WTC11 (cell line): ENCODE measurements at regions not wholly inside any gene's neighbourhood (a gene's known extent, or its start where the extent isn't known, plus 50 kb on each side); places are given as distances from the start of the nearest gene placed in this dataset.

Source experiments
- ATAC-seq: fragments of 200-7000 bp; cut with Tn5 transposase; 2 replicates; pipeline ENCODE4 v1.10.0; 2021; ENCODE audit warnings: mild to moderate bottlenecking, moderate library complexity
- CTCF ChIA-PET: fragments of 300-600 bp; sonication (Branson Sonifier 250); formaldehyde crosslinking; loops from one replicate; lab custom pipeline; 2021; ENCODE audit warnings: antibody characterized with exemption; lab: Charles Lee
- POLR2A ChIA-PET: fragments of 350-600 bp; sonication (Branson Sonifier 250); formaldehyde crosslinking; loops from one replicate; lab custom pipeline; 2021; ENCODE audit warnings: antibody characterized with exemption; lab: Charles Lee
- DNase-seq: peaks from one replicate; pipeline ENCODE4 v3.0.0; 2021; ENCODE audit warnings: low spot score
- H3K27ac Mint-ChIP-seq: 2 replicates; pipeline ENCODE4 v1.8.0; 2021; ENCODE audit warnings: mixed read lengths
- H3K27me3 Mint-ChIP-seq: 2 replicates; pipeline ENCODE4 v1.8.0; 2021; ENCODE audit warnings: low read depth, mild to moderate bottlenecking, moderate library complexity, mixed read lengths
- H3K36me3 Mint-ChIP-seq: 2 replicates; pipeline ENCODE4 v1.8.0; 2021; ENCODE audit warnings: mixed read lengths
- H3K4me1 Mint-ChIP-seq: 2 replicates; pipeline ENCODE4 v1.8.0; 2022; ENCODE audit warnings: mixed read lengths
- H3K4me3 Mint-ChIP-seq: 2 replicates; pipeline ENCODE4 v1.8.0; 2021; ENCODE audit warnings: mild to moderate bottlenecking, moderate library complexity, mixed read lengths
- H3K9me3 Mint-ChIP-seq: 2 replicates; pipeline ENCODE4 v1.8.0; 2021; ENCODE audit warnings: mixed read lengths
- ATF2 ChIP-seq: sonication (generic); formaldehyde crosslinking; IDR thresholded peaks from 2 replicates; pipeline ENCODE4 v1.8.1; 2022; ENCODE audit warnings: low read depth, missing genetic modification reagents, borderline replicate concordance
- ATF6 ChIP-seq: sonication (generic); formaldehyde crosslinking; IDR thresholded peaks from 2 replicates; pipeline ENCODE4 v1.8.1; 2023; ENCODE audit warnings: mild to moderate bottlenecking, missing genetic modification reagents
- CBFB ChIP-seq: sonication (generic); formaldehyde crosslinking; IDR thresholded peaks from 2 replicates; pipeline ENCODE4 v1.8.1; 2022; ENCODE audit warnings: mild to moderate bottlenecking, low read depth, missing genetic modification reagents
- CDX4 ChIP-seq: fragments of 250-450 bp; sonication (Bioruptor Pico); IDR thresholded peaks from 2 replicates; pipeline ENCODE4 v1.9.0; 2021; ENCODE audit warnings: moderate library complexity, mild to moderate bottlenecking, inconsistent platforms, borderline replicate concordance
- CREB1 ChIP-seq: sonication (generic); formaldehyde crosslinking; IDR thresholded peaks from 2 replicates; pipeline ENCODE4 v1.8.0; 2023; ENCODE audit warnings: mild to moderate bottlenecking, missing genetic modification reagents
- CREM ChIP-seq: sonication (generic); formaldehyde crosslinking; IDR thresholded peaks from 2 replicates; pipeline ENCODE4 v1.8.1; 2022; ENCODE audit warnings: mild to moderate bottlenecking, missing genetic modification reagents, moderate library complexity
- CTCF ChIP-seq: fragments of 200-600 bp; IDR thresholded peaks from 2 replicates; pipeline ENCODE4 v1.8.0; 2022; ENCODE audit warnings: antibody characterized with exemption
- FOXK1 ChIP-seq: sonication (generic); formaldehyde crosslinking; IDR thresholded peaks from 2 replicates; pipeline ENCODE4 v1.8.0; 2022; ENCODE audit warnings: mild to moderate bottlenecking, moderate library complexity, missing genetic modification reagents
- GABPB1 ChIP-seq: sonication (generic); formaldehyde crosslinking; IDR thresholded peaks from 2 replicates; pipeline ENCODE4 v1.8.1; 2023; ENCODE audit warnings: mild to moderate bottlenecking, missing genetic modification reagents
- GTF2I ChIP-seq: fragments of 250-450 bp; sonication (Bioruptor Pico); conservative IDR thresholded peaks from 2 replicates; pipeline ENCODE4 v1.4.0; 2021; ENCODE audit warnings: mild to moderate bottlenecking
- IRF2 ChIP-seq: sonication (generic); formaldehyde crosslinking; IDR thresholded peaks from 2 replicates; pipeline ENCODE4 v1.8.0; 2022; ENCODE audit warnings: low read depth, missing genetic modification reagents, borderline replicate concordance
- JUN ChIP-seq: sonication (generic); formaldehyde crosslinking; IDR thresholded peaks from 2 replicates; pipeline ENCODE4 v1.8.0; 2023; ENCODE audit warnings: mild to moderate bottlenecking, missing genetic modification reagents
- MAX ChIP-seq: sonication (generic); formaldehyde crosslinking; IDR thresholded peaks from 2 replicates; pipeline ENCODE4 v1.8.0; 2022; ENCODE audit warnings: mild to moderate bottlenecking, missing genetic modification reagents
- MXD4 ChIP-seq: fragments of 250-450 bp; sonication (Bioruptor Pico); IDR thresholded peaks from 2 replicates; pipeline ENCODE4 v1.8.0; 2021; ENCODE audit warnings: mild to moderate bottlenecking, moderate library complexity, borderline replicate concordance
- NFE2L1 ChIP-seq: sonication (generic); formaldehyde crosslinking; IDR thresholded peaks from 2 replicates; pipeline ENCODE4 v1.8.1; 2023; ENCODE audit warnings: missing genetic modification reagents
- OVOL2 ChIP-seq: fragments of 250-450 bp; sonication (Bioruptor Pico); IDR thresholded peaks from 2 replicates; pipeline ENCODE4 v1.9.0; 2021; ENCODE audit warnings: mild to moderate bottlenecking, borderline replicate concordance
- SOX15 ChIP-seq: fragments of 250-450 bp; sonication (Bioruptor Pico); IDR thresholded peaks from 2 replicates; pipeline ENCODE4 v1.9.0; 2021; ENCODE audit warnings: mild to moderate bottlenecking
- TP53 ChIP-seq: sonication (generic); formaldehyde crosslinking; IDR thresholded peaks from 2 replicates; pipeline ENCODE4 v1.8.1; 2023; ENCODE audit warnings: mild to moderate bottlenecking, missing genetic modification reagents
- ZNF219 ChIP-seq: sonication (generic); formaldehyde crosslinking; IDR thresholded peaks from 2 replicates; pipeline ENCODE4 v1.8.0; 2023; ENCODE audit warnings: missing genetic modification reagents, mild to moderate bottlenecking, borderline replicate concordance
- ZNF396 ChIP-seq: fragments of 250-450 bp; sonication (Bioruptor Pico); IDR thresholded peaks from 2 replicates; pipeline ENCODE4 v1.8.0; 2021; ENCODE audit warnings: mild to moderate bottlenecking, moderate library complexity, borderline replicate concordance
- ZNF425 ChIP-seq: fragments of 250-450 bp; sonication (Bioruptor Pico); conservative IDR thresholded peaks from 2 replicates; pipeline ENCODE4 v1.9.0; 2021; ENCODE audit warnings: mild to moderate bottlenecking
- TF ChIP-seq, protein P1 (sequence below): sonication (generic); formaldehyde crosslinking; IDR thresholded peaks from 2 replicates; pipeline ENCODE4 v1.8.1; 2022; ENCODE audit warnings: mild to moderate bottlenecking, moderate library complexity, missing genetic modification reagents
- TF ChIP-seq, protein P2 (sequence below): sonication (generic); formaldehyde crosslinking; IDR thresholded peaks from 2 replicates; pipeline ENCODE4 v1.8.1; 2023; ENCODE audit warnings: mild to moderate bottlenecking, missing genetic modification reagents, moderate library complexity

DNA sequence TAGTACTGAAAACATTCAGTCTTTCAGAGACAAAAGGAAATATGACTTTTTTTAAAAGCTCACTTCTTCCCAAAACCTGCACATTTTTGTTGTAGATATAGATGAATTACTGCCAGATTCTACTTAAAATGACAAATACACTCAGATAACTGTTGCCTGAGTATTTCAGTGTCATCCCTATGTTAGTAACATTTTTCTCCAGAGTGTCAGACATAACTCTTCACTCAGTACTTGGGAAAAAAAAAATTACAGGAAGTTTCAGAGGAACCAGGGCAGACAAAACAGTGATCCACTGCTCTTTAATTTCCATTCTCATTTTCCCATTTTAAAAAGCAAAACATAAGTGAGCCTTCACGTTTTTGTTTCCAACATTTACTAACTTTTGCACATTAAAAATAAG lies 79.3 kb upstream of the ITGA1 start (continued):
- no peak for TF ChIP-seq CTCF
- TF ChIP-seq ZNF396 (CRISPR knock-in tag), result no peak
- no peak for TF ChIP-seq IRF2 (CRISPR knock-in tag)
- TF ChIP-seq, protein P1, sequence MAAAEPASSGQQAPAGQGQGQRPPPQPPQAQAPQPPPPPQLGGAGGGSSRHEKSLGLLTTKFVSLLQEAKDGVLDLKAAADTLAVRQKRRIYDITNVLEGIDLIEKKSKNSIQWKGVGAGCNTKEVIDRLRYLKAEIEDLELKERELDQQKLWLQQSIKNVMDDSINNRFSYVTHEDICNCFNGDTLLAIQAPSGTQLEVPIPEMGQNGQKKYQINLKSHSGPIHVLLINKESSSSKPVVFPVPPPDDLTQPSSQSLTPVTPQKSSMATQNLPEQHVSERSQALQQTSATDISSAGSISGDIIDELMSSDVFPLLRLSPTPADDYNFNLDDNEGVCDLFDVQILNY, result no peak
- no peak for TF ChIP-seq OVOL2 (CRISPR knock-in tag)
- TF ChIP-seq, protein P2, sequence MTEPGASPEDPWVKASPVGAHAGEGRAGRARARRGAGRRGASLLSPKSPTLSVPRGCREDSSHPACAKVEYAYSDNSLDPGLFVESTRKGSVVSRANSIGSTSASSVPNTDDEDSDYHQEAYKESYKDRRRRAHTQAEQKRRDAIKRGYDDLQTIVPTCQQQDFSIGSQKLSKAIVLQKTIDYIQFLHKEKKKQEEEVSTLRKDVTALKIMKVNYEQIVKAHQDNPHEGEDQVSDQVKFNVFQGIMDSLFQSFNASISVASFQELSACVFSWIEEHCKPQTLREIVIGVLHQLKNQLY, result no peak
- TF ChIP-seq NFE2L1 (CRISPR knock-in tag), result no peak

GRCh38 chr5:52709167-52709925 lies 78.4 kb upstream of the ITGA1 start:
- POLR2A ChIA-PET, result no interaction called here
- CTCF ChIA-PET, result no interaction called here
- Mint-ChIP-seq H3K4me1 (peaks cover 11% of the 10 kb centered on the region), H3K27ac (no peak overlapping the region), H3K9me3 (no peaks in the 10 kb centered on the region), H3K27me3 (no peaks in the 10 kb centered on the region), H3K36me3 (no peaks in the 10 kb centered on the region), H3K4me3 (no peak overlapping the region)
- TF ChIP-seq CDX4 (CRISPR knock-in tag) (no peak), ZNF425 (no peak), GABPB1 (CRISPR knock-in tag) (peak; percentile 62; the same call in 1 of the 2 replicates), TP53 (CRISPR knock-in tag) (no peak), CREM (CRISPR knock-in tag) (no peak), GTF2I (CRISPR knock-in tag) (no peak)
- ATAC-seq (no peak), DNase-seq (no peak)

- TF ChIP-seq IRF2 (CRISPR knock-in tag) (no peak), MAX (CRISPR knock-in tag) (no peak), FOXK1 (no peak), CREM (CRISPR knock-in tag) (no peak), ZNF219 (CRISPR knock-in tag) (no peak), CREB1 (CRISPR knock-in tag) (no peak), JUN (CRISPR knock-in tag) (no peak), ATF6 (CRISPR knock-in tag) (no peak), MXD4 (CRISPR knock-in tag) (no peak), SOX15 (CRISPR knock-in tag) (no peak), CBFB (CRISPR knock-in tag) (no peak), OVOL2 (CRISPR knock-in tag) (no peak), ATF2 (CRISPR knock-in tag) (no peak)
- Mint-ChIP-seq H3K27ac (no peak overlapping the region), H3K4me3 (no peak overlapping the region), H3K27me3 (no peaks in the 10 kb centered on the region), H3K9me3 (no peaks in the 10 kb centered on the region), H3K36me3 (no peaks in the 10 kb centered on the region), H3K4me1 (peaks cover 11% of the 10 kb centered on the region)
- no peak for ATAC-seq
- ChIA-PET CTCF (no interaction called here), POLR2A (no interaction called here)
- DNase-seq, result no peak
Measured at GRCh38 chr5:52710310-52710971, 77.3 kb upstream of the ITGA1 start.
